ENCODE measurements at regions not wholly inside any gene's neighbourhood (a gene's known extent, or its start where the extent isn't known, plus 50 kb on each side); places are given as distances from the start of the nearest gene placed in this dataset.
"Not testable (repeated sequence)": the region's sequence is repeated elsewhere in the genome, so short reads cannot be mapped to it uniquely, and the experiment has no call there.

- DNase-seq = no peak
Observed at GRCh38 chr2:53353135-53354114, 414.2 kb upstream of the CHAC2 start.

GRCh38 chr2:53347269-53347668, 420.3 kb upstream of the CHAC2 start:
- no peak for DNase-seq

- no peak for DNase-seq
Observed at GRCh38 chr2:53342248-53342647, 425.4 kb upstream of the CHAC2 start.

- DNase-seq = no peak
Observed at GRCh38 chr2:53334610-53335009, 433.0 kb upstream of the CHAC2 start.

GRCh38 chr2:53331667-53332066, 435.9 kb upstream of the CHAC2 start:
- DNase-seq = no peak

- DNase-seq = no peak
Observed at GRCh38 chr2:53317861-53318260, 449.7 kb upstream of the CHAC2 start.

GRCh38 chr2:53315149-53315548, 452.5 kb upstream of the CHAC2 start:
- no peak for DNase-seq

- no peak for DNase-seq
Observed at GRCh38 chr2:53314718-53315117, 452.9 kb upstream of the CHAC2 start.

- DNase-seq = not testable (repeated sequence)
Observed at GRCh38 chr2:53313644-53314043, 454.0 kb upstream of the CHAC2 start.

GRCh38 chr2:53312721-53313120, 454.9 kb upstream of the CHAC2 start:
- no peak for DNase-seq

- DNase-seq = no peak
Observed at GRCh38 chr2:53312181-53312580, 455.4 kb upstream of the CHAC2 start.

- DNase-seq = no peak
Observed at GRCh38 chr2:53303012-53303578, 464.5 kb upstream of the CHAC2 start.

- no peak for DNase-seq
Observed at GRCh38 chr2:53302455-53302854, 465.1 kb upstream of the CHAC2 start.

- DNase-seq = no peak
Observed at GRCh38 chr2:53289309-53290006, 478.1 kb upstream of the CHAC2 start.

- DNase-seq = no peak
Observed at GRCh38 chr2:53286345-53286744, 481.3 kb upstream of the CHAC2 start.

GRCh38 chr2:53275743-53276142, 491.9 kb upstream of the CHAC2 start:
- no peak for DNase-seq

- DNase-seq = no peak
Observed at GRCh38 chr2:53268626-53269025, 499.0 kb upstream of the CHAC2 start.

- no peak for DNase-seq
Observed at GRCh38 chr2:53268086-53268485, 499.5 kb upstream of the CHAC2 start.

GRCh38 chr2:53265544-53266299, 501.9 kb upstream of the CHAC2 start:
- DNase-seq = no peak

- DNase-seq = no peak
Observed at GRCh38 chr2:53260568-53260967, 507.0 kb upstream of the CHAC2 start.

- DNase-seq = no peak
Observed at GRCh38 chr2:53259395-53260009, 508.1 kb upstream of the CHAC2 start.

GRCh38 chr2:53257287-53257686, 510.3 kb upstream of the CHAC2 start:
- no peak for DNase-seq

GRCh38 chr2:53253244-53253643, 514.4 kb upstream of the CHAC2 start:
- no peak for DNase-seq
